Mesenchymal stem cell (in vitro differentiated cells and primary cell): ENCODE measurements at regions not wholly inside any gene's neighbourhood (a gene's known extent, or its start where the extent isn't known, plus 50 kb on each side); places are given as distances from the start of the nearest gene placed in this dataset.
"Not testable (repeated sequence)": the region's sequence is repeated elsewhere in the genome, so short reads cannot be mapped to it uniquely, and the experiment has no call there.

ENCODE experiments used
- DNase-seq: peaks from one replicate; pipeline ENCODE4 v3.0.0-alpha.2; 2013
- H2AFZ ChIP-seq: one replicate; pipeline ENCODE4 v1.6.1; 2013; ENCODE audit warnings: low read depth, mild to moderate bottlenecking, control low read depth, inconsistent platforms, low read length, moderate library complexity
- H2AK5ac ChIP-seq: 2 replicates; pipeline ENCODE4 v1.6.1; 2013; ENCODE audit warnings: low read length, moderate library complexity, mild to moderate bottlenecking, inconsistent platforms; ENCODE audit not compliant: severe bottlenecking
- H2BK120ac ChIP-seq: one replicate; pipeline ENCODE4 v1.6.1; 2013; ENCODE audit warnings: low read depth, mild to moderate bottlenecking, inconsistent platforms, low read length, moderate library complexity
- H2BK12ac ChIP-seq, 2 experiments: one replicate each; pipeline ENCODE4 v1.6.1; 2013; ENCODE audit warnings: inconsistent platforms in 2 of 2, low read length in 2 of 2, mild to moderate bottlenecking in 2 of 2, moderate library complexity in 2 of 2, control low read depth in 1 of 2
- H2BK15ac ChIP-seq: one replicate; pipeline ENCODE4 v1.6.1; 2013; ENCODE audit warnings: mild to moderate bottlenecking, low read depth, inconsistent platforms; ENCODE audit not compliant: poor library complexity, severe bottlenecking
- H2BK5ac ChIP-seq: 2 replicates; pipeline ENCODE4 v1.6.1; 2013; ENCODE audit warnings: low read depth, mild to moderate bottlenecking, low read length, control low read depth, inconsistent platforms; ENCODE audit not compliant: poor library complexity, severe bottlenecking
- H3K14ac ChIP-seq, 2 experiments: one replicate each; pipeline ENCODE4 v1.6.1; 2013; ENCODE audit warnings: inconsistent platforms in 2 of 2, low read length in 2 of 2, control low read depth in 1 of 2, mild to moderate bottlenecking in 1 of 2, moderate library complexity in 1 of 2
- H3K18ac ChIP-seq, 2 experiments: one replicate each; pipeline ENCODE4 v1.6.1; 2013; ENCODE audit warnings: inconsistent platforms in 2 of 2, low read length in 2 of 2, control low read depth in 1 of 2, low read depth in 1 of 2, mild to moderate bottlenecking in 1 of 2
- H3K23ac ChIP-seq, 2 experiments: one replicate each; pipeline ENCODE4 v1.6.1; 2013; ENCODE audit warnings: inconsistent platforms in 2 of 2, low read length in 2 of 2, mild to moderate bottlenecking in 2 of 2, moderate library complexity in 2 of 2, control low read depth in 1 of 2
- H3K27ac ChIP-seq: 2 replicates; pipeline ENCODE4 v1.5.1; 2013; ENCODE audit warnings: mild to moderate bottlenecking, moderate library complexity, low read length, control low read depth, inconsistent platforms; ENCODE audit not compliant: poor library complexity, severe bottlenecking
- H3K27me3 ChIP-seq, 2 experiments: 2 replicates each; pipeline versions ENCODE4 v1.6.1 to v1.7.0; 2013; ENCODE audit warnings: low read length in 2 of 2, mild to moderate bottlenecking in 2 of 2, moderate library complexity in 2 of 2, control low read depth in 1 of 2, inconsistent platforms in 1 of 2; ENCODE audit not compliant: control insufficient read depth in 1 of 2, insufficient read depth in 1 of 2
- H3K36me3 ChIP-seq, 2 experiments: 2 replicates each; pipeline versions ENCODE4 v1.6.1 to v1.7.0; 2013; ENCODE audit warnings: low read length in 2 of 2, control low read depth in 1 of 2, inconsistent platforms in 1 of 2, low read depth in 1 of 2, mild to moderate bottlenecking in 1 of 2; ENCODE audit not compliant: insufficient read depth in 2 of 2, control insufficient read depth in 1 of 2
- H3K4ac ChIP-seq, 2 experiments: one replicate each; pipeline ENCODE4 v1.6.1; 2013; ENCODE audit warnings: inconsistent platforms in 2 of 2, low read length in 2 of 2, mild to moderate bottlenecking in 2 of 2, moderate library complexity in 2 of 2, control low read depth in 1 of 2, low read depth in 1 of 2
- H3K4me1 ChIP-seq: 2 replicates; pipeline ENCODE4 v1.6.1; 2013; ENCODE audit warnings: low read depth, low read length, control low read depth; ENCODE audit not compliant: control insufficient read depth, insufficient read depth
- H3K4me2 ChIP-seq: 2 replicates; pipeline ENCODE4 v1.6.1; 2013; ENCODE audit warnings: low read length, mild to moderate bottlenecking, inconsistent platforms; ENCODE audit not compliant: poor library complexity, severe bottlenecking
- H3K4me3 ChIP-seq, 2 experiments: 2 replicates each; pipeline versions ENCODE4 v1.5.1 to v1.7.0; 2013; ENCODE audit warnings: low read length in 2 of 2, mild to moderate bottlenecking in 2 of 2, control low read depth in 1 of 2, low read depth in 1 of 2; ENCODE audit not compliant: insufficient read depth in 1 of 2
- H3K79me1 ChIP-seq: replicated peaks from 2 replicates; pipeline ENCODE4 v1.6.1; 2013; ENCODE audit warnings: mild to moderate bottlenecking, control low read depth, low read length, inconsistent platforms; ENCODE audit not compliant: poor library complexity, severe bottlenecking
- H3K9ac ChIP-seq: 2 replicates; pipeline ENCODE4 v1.7.0; 2013; ENCODE audit warnings: mild to moderate bottlenecking, low read length, moderate library complexity
- H3K9me3 ChIP-seq: 2 replicates; pipeline ENCODE4 v1.7.0; 2013; ENCODE audit warnings: mild to moderate bottlenecking, low read length; ENCODE audit not compliant: control insufficient read depth
- H4K8ac ChIP-seq: one replicate; pipeline ENCODE4 v1.6.1; 2013; ENCODE audit warnings: inconsistent platforms, mild to moderate bottlenecking, low read length, moderate library complexity
- H4K91ac ChIP-seq: one replicate; pipeline ENCODE4 v1.6.1; 2013; ENCODE audit warnings: mild to moderate bottlenecking, low read length, inconsistent platforms
- WGBS: methylation state at CpG from one replicate; pipeline ENCODE4 v1.1.7; 2013; ENCODE audit warnings: mixed read lengths; 5-methylcytosine and 5-hydroxymethylcytosine counted together

DNA sequence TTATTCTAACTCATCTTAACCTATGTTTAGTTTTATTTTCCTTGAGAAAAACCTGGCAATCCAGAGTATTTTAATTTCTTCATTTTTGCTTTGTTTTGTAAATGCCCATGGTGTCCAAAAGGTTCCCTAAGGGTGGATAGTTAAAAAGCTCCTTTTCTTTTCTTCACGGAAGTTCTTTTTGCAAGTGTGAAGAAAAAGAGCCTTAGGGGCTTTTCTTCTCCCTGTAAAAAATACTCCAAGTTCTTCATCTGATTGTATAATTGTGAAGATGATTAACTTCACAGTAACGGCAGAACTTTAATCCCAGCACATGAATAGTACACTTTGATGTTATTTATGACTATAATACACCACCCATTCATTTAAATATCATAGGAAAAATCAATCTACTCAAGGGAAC, 530.2 kb upstream of the LINC00305 start:
- no peak overlapping the region for H2BK5ac ChIP-seq
- no peak overlapping the region for H3K4me3 ChIP-seq
- no peak overlapping the region for H3K9ac ChIP-seq
- no peaks in the 10 kb centered on the region for H3K79me1 ChIP-seq
- no peak overlapping the region for H2AFZ ChIP-seq
- no peak overlapping the region for H4K8ac ChIP-seq
- H3K27me3 ChIP-seq: no peaks in the 10 kb centered on the region
- H3K18ac ChIP-seq: no peak overlapping the region
- H3K36me3 ChIP-seq: no peaks in the 10 kb centered on the region
- H2AK5ac ChIP-seq: no peak overlapping the region
- H3K23ac ChIP-seq: no peak overlapping the region
- H3K4me2 ChIP-seq: no peak overlapping the region
- H3K14ac ChIP-seq: no peak overlapping the region
- H4K91ac ChIP-seq: no peak overlapping the region
- H3K9me3 ChIP-seq: peaks cover 4% of the 10 kb centered on the region
- H3K27ac ChIP-seq: no peak overlapping the region
- no peak overlapping the region for H3K4ac ChIP-seq
- no peak for DNase-seq
- H2BK15ac ChIP-seq: no peak overlapping the region
- no peaks in the 10 kb centered on the region for H3K4me1 ChIP-seq
- H2BK120ac ChIP-seq: no peak overlapping the region
- no CpG with 5 or more reads among the region's 2 CpGs for WGBS
- no peak overlapping the region for H2BK12ac ChIP-seq

DNA sequence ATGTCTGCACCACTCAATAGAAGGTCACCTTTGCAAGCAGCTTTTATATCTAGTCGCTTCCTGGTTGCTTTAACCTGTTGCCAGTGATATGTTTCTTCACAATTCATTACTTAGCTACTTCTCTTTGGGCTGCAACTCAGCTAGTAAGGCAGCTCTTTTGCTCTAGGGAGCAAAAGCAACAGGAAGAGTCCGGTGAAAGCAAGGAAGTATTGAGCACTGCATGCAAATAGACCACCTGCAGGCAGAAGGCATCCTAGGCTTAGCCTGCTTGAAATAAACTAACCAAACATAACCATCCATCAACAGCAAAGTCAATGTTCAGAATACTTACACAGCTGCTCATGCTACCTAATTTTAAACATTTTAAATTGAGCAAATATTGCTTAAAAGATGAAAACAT, 529.2 kb upstream of the LINC00305 start:
- H3K4ac ChIP-seq: no peak overlapping the region
- no peaks in the 10 kb centered on the region for H3K79me1 ChIP-seq
- H3K27ac ChIP-seq: no peak overlapping the region
- 75% methylated on average over 2 of the region's 2 CpGs for WGBS
- H4K8ac ChIP-seq: no peak overlapping the region
- no peak overlapping the region for H3K4me3 ChIP-seq
- no peak overlapping the region for H3K18ac ChIP-seq
- no peak overlapping the region for H4K91ac ChIP-seq
- H2BK15ac ChIP-seq: no peak overlapping the region
- no peak overlapping the region for H3K23ac ChIP-seq
- no peak overlapping the region for H2BK120ac ChIP-seq
- H2BK5ac ChIP-seq: no peak overlapping the region
- DNase-seq: no peak
- no peaks in the 10 kb centered on the region for H3K27me3 ChIP-seq
- no peak overlapping the region for H3K14ac ChIP-seq
- no peak overlapping the region for H3K4me2 ChIP-seq
- no peaks in the 10 kb centered on the region for H3K36me3 ChIP-seq
- H3K9ac ChIP-seq: no peak overlapping the region
- H2AFZ ChIP-seq: no peak overlapping the region
- no peak overlapping the region for H2BK12ac ChIP-seq
- peaks cover 9% of the 10 kb centered on the region for H3K9me3 ChIP-seq
- no peak overlapping the region for H2AK5ac ChIP-seq
- no peaks in the 10 kb centered on the region for H3K4me1 ChIP-seq

DNA sequence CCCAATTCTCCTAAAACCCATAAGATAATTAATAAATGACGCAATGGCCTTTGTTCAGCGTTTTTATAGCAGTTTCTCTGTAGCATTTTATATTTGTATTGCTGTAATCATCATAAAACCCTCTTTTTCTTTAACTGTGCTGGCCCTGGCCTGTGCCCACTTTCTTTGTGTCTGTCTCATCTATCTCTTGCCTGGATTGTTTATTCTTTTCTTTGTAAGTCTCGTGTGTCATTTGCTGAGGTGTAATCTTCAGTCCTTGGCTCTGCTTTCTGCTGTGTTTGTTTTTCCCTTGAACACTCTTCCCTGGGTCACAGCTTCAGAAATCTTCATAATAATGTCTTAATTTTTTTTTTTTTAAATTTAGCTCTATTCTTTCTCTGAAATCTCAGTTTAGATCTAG, 525.8 kb upstream of the LINC00305 start:
- WGBS: 22% methylated on average over 1 of the region's 3 CpGs
- no peak overlapping the region for H3K4ac ChIP-seq
- H3K18ac ChIP-seq: no peak overlapping the region
- no peak overlapping the region for H3K27ac ChIP-seq
- H3K14ac ChIP-seq: no peak overlapping the region
- no peak overlapping the region for H3K9ac ChIP-seq
- peaks cover 9% of the 10 kb centered on the region for H3K9me3 ChIP-seq
- H2AK5ac ChIP-seq: no peak overlapping the region
- H3K4me1 ChIP-seq: no peaks in the 10 kb centered on the region
- H3K4me2 ChIP-seq: no peak overlapping the region
- no peak overlapping the region for H2BK120ac ChIP-seq
- no peaks in the 10 kb centered on the region for H3K27me3 ChIP-seq
- H3K79me1 ChIP-seq: no peaks in the 10 kb centered on the region
- DNase-seq: no peak
- H2AFZ ChIP-seq: no peak overlapping the region
- H2BK5ac ChIP-seq: no peak overlapping the region
- no peak overlapping the region for H2BK15ac ChIP-seq
- no peak overlapping the region for H2BK12ac ChIP-seq
- H3K36me3 ChIP-seq: no peaks in the 10 kb centered on the region
- H4K91ac ChIP-seq: no peak overlapping the region
- H4K8ac ChIP-seq: no peak overlapping the region
- H3K4me3 ChIP-seq: no peak overlapping the region
- H3K23ac ChIP-seq: no peak overlapping the region

DNA sequence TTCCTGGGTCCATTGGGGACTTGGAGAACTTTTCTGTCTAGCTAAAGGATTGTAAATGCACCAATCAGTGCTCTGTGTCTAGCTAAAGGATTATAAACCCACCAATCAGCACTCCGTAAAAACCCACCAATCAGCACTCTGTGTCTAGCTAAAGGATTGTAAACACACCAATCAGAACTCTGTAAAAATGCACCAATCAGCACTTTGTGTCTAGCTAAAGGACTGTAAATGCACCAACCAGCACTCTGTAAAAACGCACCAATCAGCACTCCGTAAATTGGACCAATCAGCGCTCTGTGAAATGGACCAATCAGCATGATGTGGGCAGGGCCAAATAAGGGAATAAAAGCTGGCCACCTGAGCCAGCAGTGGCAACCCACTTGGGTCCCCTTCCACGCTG, 522.4 kb upstream of the LINC00305 start:
- not testable (repeated sequence) for H4K8ac ChIP-seq, H2AFZ ChIP-seq, H3K4me2 ChIP-seq, H3K79me1 ChIP-seq, H3K14ac ChIP-seq, H3K9me3 ChIP-seq, H3K18ac ChIP-seq, H2BK120ac ChIP-seq, H3K4ac ChIP-seq, H3K27ac ChIP-seq, H2BK12ac ChIP-seq, DNase-seq, H3K27me3 ChIP-seq, H3K4me1 ChIP-seq, H2BK15ac ChIP-seq, H2AK5ac ChIP-seq, H2BK5ac ChIP-seq, H3K4me3 ChIP-seq, H4K91ac ChIP-seq, H3K36me3 ChIP-seq, H3K9ac ChIP-seq, H3K23ac ChIP-seq
- WGBS: 58% methylated on average over 5 of the region's 5 CpGs
